ENCODE measurements at regions not wholly inside any gene's neighbourhood (a gene's known extent, or its start where the extent isn't known, plus 50 kb on each side); places are given as distances from the start of the nearest gene placed in this dataset.

GRCh38 chr2:198424112-198424511, 619.7 kb downstream of the PLCL1 start:
- no peak for DNase-seq (ENCODE audit: low spot score)
- in situ Hi-C loops (cut with HindIII; ENCODE audit: low sequenced_read_pairs), result no loop called here

- DNase-seq (ENCODE audit: low spot score), result no peak
These were observed 613.4 kb downstream of the PLCL1 start for GRCh38 chr2:198417836-198418235.

GRCh38 chr2:198414976-198415375, 610.6 kb downstream of the PLCL1 start:
- no peak for DNase-seq (ENCODE audit: low spot score)
- in situ Hi-C loops (cut with HindIII; ENCODE audit: low sequenced_read_pairs), result no loop called here

More at GRCh38 chr2:198417836-198418235, 613.4 kb downstream of the PLCL1 start:
- in situ Hi-C loops (cut with HindIII; ENCODE audit: low sequenced_read_pairs), result no loop called here

GRCh38 chr2:198411936-198412335, 607.5 kb downstream of the PLCL1 start:
- in situ Hi-C loops (cut with HindIII; ENCODE audit: low sequenced_read_pairs), result no loop called here
- DNase-seq (ENCODE audit: low spot score), result no peak

- DNase-seq (ENCODE audit: low spot score), result no peak
- in situ Hi-C loops (cut with HindIII; ENCODE audit: low sequenced_read_pairs), result no loop called here
These were observed 603.8 kb downstream of the PLCL1 start for GRCh38 chr2:198408171-198408570.

GRCh38 chr2:198405311-198405710, 600.9 kb downstream of the PLCL1 start:
- in situ Hi-C loops (cut with HindIII; ENCODE audit: low sequenced_read_pairs), result no loop called here
- DNase-seq (ENCODE audit: low spot score), result no peak

GRCh38 chr2:198401644-198402043, 597.3 kb downstream of the PLCL1 start:
- in situ Hi-C loops (cut with HindIII; ENCODE audit: low sequenced_read_pairs), result no loop called here
- no peak for DNase-seq (ENCODE audit: low spot score)

- no peak for DNase-seq (ENCODE audit: low spot score)
These were observed 596.6 kb downstream of the PLCL1 start for GRCh38 chr2:198400999-198401398.

GRCh38 chr2:198394208-198394607, 589.8 kb downstream of the PLCL1 start:
- DNase-seq (ENCODE audit: low spot score), result no peak
- in situ Hi-C loops (cut with HindIII; ENCODE audit: low sequenced_read_pairs), result no loop called here

More at GRCh38 chr2:198400999-198401398, 596.6 kb downstream of the PLCL1 start:
- in situ Hi-C loops (cut with HindIII; ENCODE audit: low sequenced_read_pairs), result no loop called here

GRCh38 chr2:198390670-198391069, 586.3 kb downstream of the PLCL1 start:
- in situ Hi-C loops (cut with HindIII; ENCODE audit: low sequenced_read_pairs), result no loop called here
- DNase-seq (ENCODE audit: low spot score), result no peak

GRCh38 chr2:198387677-198388076, 583.3 kb downstream of the PLCL1 start:
- DNase-seq (ENCODE audit: low spot score), result no peak
- in situ Hi-C loops (cut with HindIII; ENCODE audit: low sequenced_read_pairs), result no loop called here

- in situ Hi-C loops (cut with HindIII; ENCODE audit: low sequenced_read_pairs), result no loop called here
- DNase-seq (ENCODE audit: low spot score), result no peak
These were observed 581.5 kb downstream of the PLCL1 start for GRCh38 chr2:198385856-198386255.

GRCh38 chr2:198385326-198385725, 580.9 kb downstream of the PLCL1 start:
- in situ Hi-C loops (cut with HindIII; ENCODE audit: low sequenced_read_pairs), result no loop called here
- no peak for DNase-seq (ENCODE audit: low spot score)

- no peak for DNase-seq (ENCODE audit: low spot score)
- in situ Hi-C loops (cut with HindIII; ENCODE audit: low sequenced_read_pairs), result no loop called here
These were observed 579.0 kb downstream of the PLCL1 start for GRCh38 chr2:198383392-198383791.

GRCh38 chr2:198382811-198383210, 578.4 kb downstream of the PLCL1 start:
- DNase-seq (ENCODE audit: low spot score), result no peak
- in situ Hi-C loops (cut with HindIII; ENCODE audit: low sequenced_read_pairs), result no loop called here

- DNase-seq (ENCODE audit: low spot score), result no peak
- in situ Hi-C loops (cut with HindIII; ENCODE audit: low sequenced_read_pairs), result no loop called here
These were observed 572.3 kb downstream of the PLCL1 start for GRCh38 chr2:198376677-198377076.

- in situ Hi-C loops (cut with HindIII; ENCODE audit: low sequenced_read_pairs), result no loop called here
- no peak for DNase-seq (ENCODE audit: low spot score)
These were observed 570.7 kb downstream of the PLCL1 start for GRCh38 chr2:198375083-198375410.

- in situ Hi-C loops (cut with HindIII; ENCODE audit: low sequenced_read_pairs), result no loop called here
- peak; percentile 19 for DNase-seq (ENCODE audit: low spot score)
These were observed 570.1 kb downstream of the PLCL1 start for GRCh38 chr2:198374375-198375082.

GRCh38 chr2:198371921-198372543, 567.6 kb downstream of the PLCL1 start:
- no peak for DNase-seq (ENCODE audit: low spot score)
- in situ Hi-C loops (cut with HindIII; ENCODE audit: low sequenced_read_pairs), result no loop called here

- in situ Hi-C loops (cut with HindIII; ENCODE audit: low sequenced_read_pairs), result no loop called here
These were observed 566.9 kb downstream of the PLCL1 start for GRCh38 chr2:198371329-198371728.

GRCh38 chr2:198368089-198368488, 563.7 kb downstream of the PLCL1 start:
- in situ Hi-C loops (cut with HindIII; ENCODE audit: low sequenced_read_pairs), result no loop called here
- DNase-seq (ENCODE audit: low spot score), result no peak

More at GRCh38 chr2:198371329-198371728, 566.9 kb downstream of the PLCL1 start:
- DNase-seq (ENCODE audit: low spot score), result no peak
